CD4-positive, alpha-beta T cell treated with Interleukin-2 at 100 ng/mL for 4 hours (primary cell): ENCODE measurements at regions not wholly inside any gene's neighbourhood (a gene's known extent, or its start where the extent isn't known, plus 50 kb on each side); places are given as distances from the start of the nearest gene placed in this dataset.

Source experiments
- DNase-seq: peaks from one replicate; pipeline ENCODE4 v3.0.0-alpha.2; 2020; ENCODE audit warnings: low spot score

DNA sequence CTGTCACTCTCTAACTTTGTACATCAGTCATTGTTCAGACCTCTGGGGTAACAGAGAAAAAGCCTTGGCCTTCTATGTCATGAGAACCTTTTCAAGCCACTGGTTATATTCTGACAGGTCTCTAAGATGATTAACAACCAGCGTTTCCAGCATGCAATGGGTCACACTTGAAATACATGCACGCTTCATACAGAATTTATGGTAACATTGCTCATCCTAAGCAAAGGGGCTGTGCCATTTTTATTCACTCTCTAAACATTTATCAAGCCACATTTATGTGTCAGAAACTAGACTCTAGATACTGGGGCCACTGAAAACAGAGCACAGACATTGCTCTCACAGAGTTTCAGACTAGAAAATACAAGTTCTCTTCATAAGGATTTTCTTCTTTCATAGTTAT lies 501.4 kb upstream of the DAB1 start:
- no peak for DNase-seq

DNA sequence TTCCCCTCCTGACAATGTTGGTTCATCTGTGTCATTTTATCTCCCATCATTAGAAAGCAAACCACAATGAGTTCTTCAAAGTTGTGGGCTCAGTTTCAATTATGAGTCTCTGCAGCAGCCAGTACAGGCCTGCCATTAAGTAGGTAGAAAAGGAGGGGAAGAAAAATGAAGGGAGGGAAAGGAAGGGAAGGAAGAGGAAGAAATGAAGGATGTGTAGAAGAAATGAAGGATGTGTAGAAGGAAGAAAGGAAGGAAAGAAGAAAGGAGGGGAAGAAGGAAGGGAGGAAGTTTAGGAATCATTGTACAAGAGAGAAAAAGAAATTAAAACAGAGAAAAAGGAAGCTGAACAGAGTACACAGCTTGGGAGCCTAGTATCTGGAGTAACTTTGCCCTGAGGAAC lies 498.3 kb upstream of the DAB1 start:
- no peak for DNase-seq

DNA sequence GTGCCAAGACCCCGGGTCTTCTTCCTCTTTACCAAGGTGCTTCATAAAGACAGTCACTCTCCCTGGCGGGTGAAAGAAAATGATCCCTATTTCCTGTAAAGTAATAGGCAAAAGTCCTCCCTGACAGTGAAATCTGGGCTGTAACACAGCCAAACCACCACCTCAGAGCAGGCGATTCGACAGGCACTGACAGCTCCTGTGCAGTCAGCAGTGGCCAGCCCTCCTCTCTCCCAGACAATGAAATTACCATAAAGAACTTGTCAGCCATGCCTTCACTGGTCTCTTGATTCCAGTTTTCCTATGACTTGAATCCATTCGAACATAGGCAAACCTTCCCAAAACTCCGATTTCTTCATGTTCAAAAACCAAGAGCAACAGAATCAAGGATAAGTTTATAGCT lies 492.2 kb upstream of the DAB1 start:
- no peak for DNase-seq

DNA sequence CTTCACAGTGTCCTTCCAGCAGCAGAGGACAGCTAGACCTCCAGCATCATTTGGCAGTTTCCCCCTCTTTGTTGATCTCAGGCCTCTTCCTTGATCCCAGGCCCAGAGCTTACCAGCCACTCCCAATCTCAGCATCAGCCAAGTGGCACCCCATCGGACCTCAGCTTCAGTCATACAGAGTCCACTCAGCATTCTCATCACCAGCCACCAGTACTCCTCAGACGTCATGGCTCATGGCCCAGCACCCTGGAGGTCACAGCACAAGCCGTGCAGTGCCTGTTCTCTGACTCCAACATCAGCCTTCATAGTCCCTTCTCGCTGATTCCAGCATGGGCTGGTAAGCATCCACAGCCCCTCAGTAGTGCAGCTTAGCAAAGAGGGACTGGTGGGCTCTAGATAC lies 487.6 kb upstream of the DAB1 start:
- no peak for DNase-seq

DNA sequence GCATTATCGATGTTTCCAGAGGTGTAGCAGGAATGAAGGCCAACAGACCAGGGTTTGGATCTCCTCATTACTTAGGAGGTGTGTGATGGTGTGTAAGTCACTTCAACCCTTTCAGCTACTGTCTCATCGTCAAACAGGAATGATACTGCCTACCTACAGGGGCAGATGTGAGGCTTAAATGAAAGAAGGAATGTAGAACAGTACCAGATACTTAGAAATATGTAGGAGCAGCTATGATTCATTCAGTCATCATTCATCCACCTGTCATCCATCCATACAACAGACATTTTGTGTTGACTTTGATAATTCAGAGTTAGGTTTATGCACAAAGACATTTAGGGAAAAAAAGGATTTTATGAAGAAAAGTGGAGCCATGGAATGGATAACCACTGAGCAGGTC lies 486.9 kb upstream of the DAB1 start:
- DNase-seq: no peak

DNA sequence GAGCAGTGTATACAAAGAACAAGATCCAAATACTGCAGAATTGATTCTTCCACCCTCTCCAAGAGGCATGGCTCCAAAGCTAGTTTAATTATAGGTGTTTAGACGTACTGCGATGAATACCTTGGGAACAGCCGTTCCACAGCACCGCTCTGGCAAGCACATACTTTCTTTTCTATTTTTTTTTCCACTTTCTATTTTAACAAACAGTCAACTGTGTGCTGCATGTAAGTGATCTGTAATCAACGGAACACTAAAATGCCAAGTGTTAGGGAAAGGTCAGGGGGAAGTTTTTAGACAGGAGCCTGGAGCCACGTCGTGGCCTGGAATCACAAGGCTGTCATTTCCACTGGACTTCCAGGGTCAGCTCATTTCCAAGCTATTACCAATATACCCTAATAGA lies 486.4 kb upstream of the DAB1 start:
- DNase-seq: no peak

DNA sequence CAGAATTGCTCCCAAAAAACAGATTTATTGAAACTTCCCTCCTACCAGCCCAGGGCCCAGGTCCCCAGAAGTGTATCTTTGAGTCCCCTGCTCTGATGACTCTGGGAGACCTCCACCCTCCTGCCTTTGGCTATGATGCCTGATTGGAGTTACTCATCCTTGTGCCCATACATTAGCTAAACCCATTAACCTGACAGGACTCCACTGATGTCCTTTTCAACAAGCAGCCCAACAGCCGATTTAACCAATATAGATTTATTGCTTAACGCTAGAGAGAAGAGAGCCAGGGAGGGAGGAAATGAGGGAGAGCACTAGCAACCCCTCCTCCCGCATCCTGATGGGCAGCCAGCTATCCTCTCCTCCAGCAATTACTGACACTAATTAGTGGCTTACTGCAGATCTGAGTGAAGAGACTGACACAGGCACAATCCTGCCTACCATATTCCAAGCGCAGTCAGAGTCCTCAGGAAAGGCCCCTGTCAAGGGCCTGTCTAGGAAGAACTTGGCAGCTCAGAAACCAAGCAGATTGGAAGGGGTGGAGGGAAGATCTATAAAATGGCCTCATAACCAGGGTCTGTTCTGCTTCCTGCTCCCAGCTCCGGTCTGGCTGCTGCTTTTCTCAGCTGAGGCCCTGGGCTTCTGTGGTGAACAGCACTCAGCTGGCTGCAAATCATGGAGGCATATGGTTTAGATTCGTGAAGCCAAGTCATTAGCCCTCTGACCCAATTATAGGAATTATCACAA lies 484.5 kb upstream of the DAB1 start:
- DNase-seq: no peak

DNA sequence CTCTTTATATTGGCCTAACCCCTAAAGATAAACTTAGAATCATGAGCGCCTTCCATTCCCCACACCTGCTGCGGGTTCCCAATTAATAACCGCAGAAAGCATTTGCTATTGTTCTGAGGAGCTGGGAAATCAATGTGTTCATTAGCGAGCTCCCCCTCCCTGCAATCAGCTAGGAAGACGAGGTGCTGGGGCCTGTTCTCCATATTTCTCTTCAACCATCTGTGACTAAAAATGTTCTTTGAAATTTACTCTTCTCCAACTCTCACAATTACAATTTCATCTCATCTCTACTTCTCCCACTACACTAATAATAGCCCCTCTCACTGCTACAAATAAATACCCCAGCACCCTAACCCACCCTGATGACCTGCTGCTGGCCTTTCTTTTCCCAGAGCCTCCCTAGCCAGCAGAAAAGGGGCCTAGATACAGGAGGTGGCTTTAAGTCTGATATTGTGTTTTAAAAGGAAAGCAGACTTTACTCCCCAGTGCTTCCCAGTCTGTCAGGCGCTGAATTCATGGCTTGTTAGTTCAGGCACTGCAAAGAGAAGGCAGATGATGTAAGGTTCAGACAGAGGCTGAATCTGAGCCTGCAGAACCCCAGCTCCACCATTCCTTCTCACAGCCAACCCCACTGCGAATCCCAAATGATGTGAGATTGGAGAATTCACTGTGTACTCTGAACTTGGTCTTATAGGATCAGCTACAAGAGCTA lies 477.5 kb upstream of the DAB1 start:
- DNase-seq: no peak

DNA sequence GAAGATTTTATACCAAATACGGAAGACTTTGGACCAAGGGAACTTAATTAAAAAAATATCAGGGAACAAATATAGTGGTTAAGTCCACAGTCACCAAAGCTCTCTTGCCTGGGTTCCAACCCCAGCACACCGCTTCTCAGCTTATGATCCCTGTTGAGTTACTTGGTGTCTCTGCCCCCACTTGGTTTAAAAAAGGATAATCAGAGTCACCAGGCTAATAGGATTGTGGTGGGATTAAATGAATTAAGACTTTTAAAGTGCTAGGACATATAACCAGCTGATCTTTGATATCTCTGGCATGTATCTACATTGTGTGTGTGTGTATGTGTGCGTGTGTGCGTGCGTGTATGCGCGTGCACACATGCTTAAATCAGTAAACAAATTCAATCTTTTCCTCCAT lies 474.7 kb upstream of the DAB1 start:
- no peak for DNase-seq

DNA sequence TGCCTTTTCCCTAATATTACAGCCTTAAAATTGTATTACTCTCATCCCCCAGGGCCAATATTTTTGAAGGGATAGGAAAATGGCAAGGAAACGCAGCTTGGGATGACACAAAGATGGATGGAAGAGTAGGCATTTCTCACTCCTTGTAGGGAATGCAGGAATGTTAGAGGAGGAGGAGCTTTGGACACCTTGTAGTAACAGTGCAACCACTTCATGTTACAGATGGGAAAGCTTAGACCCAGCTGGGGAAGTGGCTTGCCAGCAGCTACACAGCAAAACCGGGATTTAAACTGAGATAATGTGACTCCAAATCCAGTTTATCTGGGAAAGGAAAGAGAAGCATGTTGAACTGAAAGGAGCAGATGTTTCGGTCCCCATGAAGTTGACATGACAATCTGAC lies 473.7 kb upstream of the DAB1 start:
- no peak for DNase-seq

DNA sequence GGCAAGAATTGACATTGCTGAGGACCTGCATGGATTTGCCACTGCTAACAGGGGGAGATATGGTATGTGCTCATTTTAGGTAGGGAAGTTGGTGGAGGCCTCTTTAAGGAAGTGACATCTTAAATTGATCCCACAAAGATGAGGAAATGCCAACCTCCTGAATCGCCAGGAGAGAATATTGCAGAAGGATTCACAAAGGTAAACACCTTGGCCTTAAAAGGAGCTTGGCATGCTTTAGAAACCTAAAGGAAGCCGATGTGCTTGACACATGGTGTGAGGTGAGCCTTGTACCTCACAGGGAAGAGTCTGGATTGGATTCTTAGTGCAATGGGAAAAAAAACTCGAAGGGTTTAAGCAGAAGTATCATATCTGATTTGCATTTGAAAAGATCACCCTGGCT lies 470.5 kb upstream of the DAB1 start:
- no peak for DNase-seq

DNA sequence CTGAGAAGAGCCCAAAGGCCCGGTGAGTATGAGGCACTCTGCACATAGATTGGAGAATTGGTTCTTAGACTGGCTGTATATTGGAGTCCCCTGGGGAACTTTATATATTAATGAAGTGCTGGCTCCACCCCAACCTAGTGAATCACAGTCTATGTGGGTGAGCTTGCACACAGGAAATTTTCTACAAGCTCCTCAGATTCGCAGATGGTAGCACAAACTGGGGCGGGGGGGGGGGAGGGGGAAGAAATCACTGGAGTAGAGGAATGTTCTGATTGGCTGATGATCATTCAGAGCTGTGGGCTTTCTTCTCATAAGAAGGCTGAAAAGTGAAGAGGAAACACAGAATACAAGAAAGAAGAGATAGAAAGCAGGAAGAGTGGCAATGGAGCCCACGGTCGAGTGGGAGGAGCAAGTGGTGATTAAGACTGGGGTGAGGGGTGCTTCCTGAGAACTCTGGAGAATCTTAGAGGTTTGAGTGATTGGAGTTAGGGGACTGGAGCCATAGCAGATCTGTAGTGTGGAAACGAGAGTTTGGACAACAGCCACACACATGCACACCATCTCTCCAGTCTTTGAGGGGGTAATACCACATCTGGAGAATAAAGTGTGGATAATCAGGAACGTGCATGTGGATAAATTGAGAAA lies 465.9 kb upstream of the DAB1 start:
- DNase-seq: no peak

DNA sequence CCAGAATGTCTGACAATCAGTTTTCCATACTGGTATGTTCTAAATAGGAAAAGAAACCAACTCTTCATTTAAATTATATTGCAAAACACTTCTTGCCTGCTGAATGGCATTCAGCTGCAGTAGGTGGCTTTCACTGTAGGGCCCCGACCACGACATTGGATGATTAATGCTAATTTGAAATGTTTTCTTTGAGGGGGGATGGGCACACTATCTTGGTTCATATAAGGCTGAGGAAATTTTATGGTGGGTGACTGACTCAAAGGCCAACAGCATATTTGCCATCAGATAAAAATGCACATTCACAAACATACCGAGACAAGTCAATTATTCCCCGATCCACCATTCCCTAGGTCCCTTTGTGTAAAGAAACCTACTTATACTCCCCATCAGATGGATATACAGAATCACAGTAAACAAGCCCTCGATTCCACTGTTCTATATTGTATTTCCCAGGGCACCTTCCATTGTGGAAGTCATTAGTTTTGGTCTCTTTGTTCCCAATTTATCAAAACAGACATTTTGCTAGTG lies 464.2 kb upstream of the DAB1 start:
- no peak for DNase-seq

DNA sequence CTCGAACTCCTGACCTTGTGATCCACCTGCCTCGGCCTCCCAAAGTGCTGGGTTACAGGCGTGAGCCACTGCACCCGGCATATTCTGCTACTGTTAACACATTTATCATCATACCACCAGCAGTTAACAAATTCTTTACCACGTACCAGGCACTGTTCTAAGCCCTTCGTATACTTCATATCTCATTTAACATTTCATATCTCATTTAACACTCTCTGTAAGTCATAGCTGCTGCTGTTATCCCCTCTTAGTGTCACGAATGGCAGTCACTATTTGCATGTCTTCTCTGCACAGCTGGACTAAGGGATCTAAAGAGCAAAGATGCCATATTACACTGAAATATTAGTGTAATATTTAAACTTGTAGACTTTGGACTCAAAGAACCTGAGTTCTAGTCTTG lies 462.5 kb upstream of the DAB1 start:
- DNase-seq: no peak

DNA sequence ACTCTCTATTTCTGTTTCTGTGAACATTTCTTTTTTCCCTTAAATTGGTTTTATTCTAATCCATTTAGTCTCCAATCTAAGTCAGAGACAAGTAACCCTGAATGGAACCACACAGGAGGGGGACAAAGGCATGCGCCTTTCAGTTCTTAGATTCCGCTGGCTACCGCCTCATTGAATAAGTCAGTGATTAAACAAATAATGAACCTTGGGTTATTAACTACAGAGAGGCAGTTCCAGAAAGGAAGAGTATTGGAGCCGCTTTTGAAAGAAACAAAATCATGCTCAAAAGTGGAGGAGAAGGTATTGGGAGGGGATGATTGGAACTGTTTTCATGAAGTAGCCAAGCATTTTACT lies 459.8 kb upstream of the DAB1 start:
- no peak for DNase-seq

DNA sequence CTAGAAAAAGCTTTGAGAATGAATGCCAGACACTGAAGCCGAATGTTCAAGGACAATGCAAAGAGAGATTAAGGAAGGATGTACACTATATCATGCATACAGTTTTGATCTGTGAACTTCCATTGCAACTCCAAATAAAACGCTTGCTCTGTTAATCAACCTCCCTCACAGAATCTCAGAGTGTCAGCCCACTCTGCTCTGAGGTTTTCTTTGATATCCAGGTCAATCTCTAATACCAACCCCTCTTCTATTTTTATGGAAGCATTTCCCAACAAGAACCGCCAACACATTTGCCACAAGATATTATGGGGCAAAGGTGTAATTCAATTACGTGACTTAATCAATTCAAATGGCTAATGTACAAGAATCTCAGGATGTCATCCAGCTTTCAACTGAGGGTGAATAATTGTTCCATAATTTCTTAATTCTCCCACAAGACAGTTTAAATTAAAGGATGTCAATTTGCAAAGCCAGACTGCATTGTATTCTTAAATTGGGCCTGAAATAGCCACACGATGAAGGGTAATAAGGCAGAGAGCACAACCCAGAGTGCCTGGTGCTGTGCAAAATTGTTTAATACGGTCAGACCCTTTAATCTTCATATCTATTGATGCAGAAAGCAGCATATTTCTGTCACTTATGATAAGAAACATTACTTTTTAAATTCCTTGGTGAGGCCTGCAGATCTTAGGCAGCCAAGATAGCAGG lies 459.2 kb upstream of the DAB1 start:
- DNase-seq: no peak

DNA sequence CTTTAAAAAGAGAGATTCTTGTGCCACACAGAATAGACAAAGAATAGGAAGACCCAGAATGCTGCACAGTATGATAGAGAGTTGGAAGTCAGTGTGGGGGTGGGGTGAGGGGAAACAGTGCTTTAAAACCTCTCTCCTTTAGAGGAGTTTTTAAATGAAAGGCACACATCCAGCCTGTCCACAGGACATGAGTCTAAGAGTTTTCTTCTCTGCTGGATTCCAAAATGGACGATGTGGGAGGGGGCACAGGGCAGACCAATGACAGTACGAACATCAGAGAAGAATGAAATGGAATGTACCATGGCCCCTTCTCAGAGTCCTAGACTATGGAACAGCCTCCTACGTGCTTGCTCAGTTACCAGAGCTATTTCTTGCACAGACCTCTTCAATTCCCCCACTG lies 458.2 kb upstream of the DAB1 start:
- DNase-seq: no peak

DNA sequence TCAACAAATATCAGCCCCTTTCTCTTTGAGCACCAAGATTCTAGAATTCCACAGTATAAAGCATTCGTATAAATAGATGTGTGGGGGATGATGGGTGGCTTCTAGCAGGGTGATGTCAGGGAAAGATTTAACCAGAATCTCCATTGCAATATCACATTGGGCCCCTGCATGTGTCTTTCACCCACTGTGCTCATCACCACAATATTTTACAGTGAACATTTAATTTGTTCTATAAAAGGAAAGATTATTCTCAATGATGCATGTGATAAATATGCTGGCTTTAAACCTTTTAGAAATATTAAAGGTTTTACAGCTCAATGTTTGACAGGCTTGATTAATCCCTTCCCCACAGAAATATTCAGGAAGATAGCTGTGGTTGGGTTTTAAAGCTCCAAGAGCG lies 457.8 kb upstream of the DAB1 start:
- DNase-seq: no peak

DNA sequence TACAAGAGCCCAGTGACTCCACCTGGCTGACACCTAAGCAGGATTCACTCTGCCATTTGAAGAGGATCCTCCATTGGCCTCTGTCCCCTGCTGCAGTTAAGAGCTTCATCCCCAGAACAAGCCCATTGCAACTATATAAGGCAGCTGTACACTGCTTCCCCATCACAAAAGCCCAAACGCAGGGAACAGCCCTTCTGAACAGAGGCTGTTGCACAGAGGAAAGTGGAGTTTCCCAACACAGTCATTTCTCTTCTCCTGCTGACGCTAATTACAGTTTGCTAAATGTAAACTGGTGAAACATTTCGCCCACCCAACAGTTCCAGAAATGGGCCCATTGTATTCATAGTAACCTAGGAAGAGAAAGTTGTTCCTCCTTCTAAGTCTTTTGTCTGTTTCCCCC lies 455.8 kb upstream of the DAB1 start:
- DNase-seq: no peak

DNA sequence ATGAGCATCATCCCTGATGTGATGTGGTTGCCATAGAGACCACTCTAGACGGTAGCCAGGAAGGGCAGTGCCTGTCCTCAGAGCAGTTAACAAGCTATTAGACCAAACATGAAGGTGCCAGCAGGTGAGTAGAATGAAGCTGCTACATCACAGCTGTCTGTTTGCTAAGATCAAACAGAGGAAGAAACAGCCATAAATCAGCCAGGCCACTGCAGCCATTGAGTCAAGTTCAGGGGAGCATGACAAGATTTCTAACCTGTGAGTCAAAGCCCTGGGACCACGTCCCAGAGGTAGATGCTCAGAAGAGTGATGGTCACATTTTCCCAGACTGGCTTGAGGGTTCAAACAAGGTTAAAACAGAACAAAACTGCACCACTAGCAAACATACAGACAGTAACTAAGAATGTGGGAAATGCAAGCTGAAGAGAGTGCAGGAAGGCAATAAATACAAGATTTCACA lies 450.6 kb upstream of the DAB1 start:
- DNase-seq: no peak

DNA sequence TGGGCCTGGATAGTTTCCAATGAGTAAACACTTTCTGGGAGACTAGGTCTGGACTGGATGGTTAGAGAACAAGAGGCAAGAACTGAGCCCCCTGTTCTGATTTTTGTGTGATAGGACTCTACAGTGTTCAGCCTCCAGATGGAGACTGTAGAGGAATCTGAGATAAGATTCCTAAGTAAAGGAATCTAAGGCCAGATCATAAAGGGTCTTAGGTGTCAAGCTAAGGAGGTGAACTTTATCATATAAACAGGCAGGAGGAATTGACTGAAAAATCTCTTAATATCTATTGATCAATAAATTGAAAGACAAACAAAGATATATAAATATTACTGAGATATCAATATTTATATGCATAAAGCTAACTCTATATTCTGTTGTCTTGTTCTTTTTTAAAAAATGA lies 449.1 kb upstream of the DAB1 start:
- DNase-seq: no peak

DNA sequence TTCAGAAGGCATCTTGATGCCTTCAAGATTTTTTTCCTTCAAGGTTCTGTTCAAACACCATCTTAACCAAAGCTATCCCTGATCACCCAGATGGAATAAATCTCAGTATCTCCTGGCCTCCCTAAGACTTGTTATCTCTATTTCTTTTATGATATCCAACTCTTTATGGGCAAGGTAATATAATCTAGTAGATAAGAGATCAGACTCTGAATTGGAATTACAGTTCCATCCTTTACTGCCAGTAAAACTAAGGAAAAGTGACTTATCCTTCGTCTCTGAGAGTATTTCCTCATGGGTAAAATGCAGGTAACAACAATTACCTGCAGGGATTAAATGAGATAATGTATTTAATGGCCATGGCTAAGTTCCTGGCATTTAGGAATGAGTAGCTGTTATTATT lies 445.0 kb upstream of the DAB1 start:
- no peak for DNase-seq

DNA sequence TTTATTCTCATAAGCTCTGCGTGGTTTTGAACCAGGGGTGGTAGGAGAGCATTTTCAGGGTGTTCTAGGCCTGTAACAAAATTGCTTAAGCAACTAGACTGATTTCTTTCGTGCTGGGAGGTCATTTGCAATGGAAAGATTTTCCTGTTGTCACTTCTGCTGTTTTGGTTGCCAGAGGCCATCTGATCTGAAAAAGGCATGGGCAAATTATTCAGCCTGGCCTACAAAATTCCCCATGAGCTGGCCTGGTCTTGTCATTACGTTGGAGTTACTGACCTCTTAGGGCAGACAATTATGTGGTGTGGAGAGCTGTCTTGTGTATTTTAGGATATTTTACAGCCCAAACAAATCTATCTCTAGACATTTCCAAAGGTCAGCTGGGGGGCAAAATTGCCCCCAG lies 444.4 kb upstream of the DAB1 start:
- no peak for DNase-seq
